ENCODE measurements at regions not wholly inside any gene's neighbourhood (a gene's known extent, or its start where the extent isn't known, plus 50 kb on each side); places are given as distances from the start of the nearest gene placed in this dataset.
"Not testable (repeated sequence)": the region's sequence is repeated elsewhere in the genome, so short reads cannot be mapped to it uniquely, and the experiment has no call there.

GRCh38 chr5:52603778-52604554, 183.8 kb upstream of the ITGA1 start:
- H3K9me3 ChIP-seq (ENCODE audit: control insufficient read depth, insufficient read depth, low read length) = no peaks in the 10 kb centered on the region
- H3K27me3 ChIP-seq (ENCODE audit: control insufficient read depth, insufficient read depth, low read length) = no peaks in the 10 kb centered on the region
- no peaks in the 10 kb centered on the region for H3K36me3 ChIP-seq (ENCODE audit: control insufficient read depth, insufficient read depth, low read length)
- no peaks in the 10 kb centered on the region for H3K4me1 ChIP-seq (ENCODE audit: control insufficient read depth, insufficient read depth, low read length)
- H3K9ac ChIP-seq (ENCODE audit: low read depth, low read length) = no peak overlapping the region
- no peak overlapping the region for H3K4me3 ChIP-seq (ENCODE audit: low read depth, low read length)
- no peak overlapping the region for H3K27ac ChIP-seq (ENCODE audit: low read depth, low read length)

DNA sequence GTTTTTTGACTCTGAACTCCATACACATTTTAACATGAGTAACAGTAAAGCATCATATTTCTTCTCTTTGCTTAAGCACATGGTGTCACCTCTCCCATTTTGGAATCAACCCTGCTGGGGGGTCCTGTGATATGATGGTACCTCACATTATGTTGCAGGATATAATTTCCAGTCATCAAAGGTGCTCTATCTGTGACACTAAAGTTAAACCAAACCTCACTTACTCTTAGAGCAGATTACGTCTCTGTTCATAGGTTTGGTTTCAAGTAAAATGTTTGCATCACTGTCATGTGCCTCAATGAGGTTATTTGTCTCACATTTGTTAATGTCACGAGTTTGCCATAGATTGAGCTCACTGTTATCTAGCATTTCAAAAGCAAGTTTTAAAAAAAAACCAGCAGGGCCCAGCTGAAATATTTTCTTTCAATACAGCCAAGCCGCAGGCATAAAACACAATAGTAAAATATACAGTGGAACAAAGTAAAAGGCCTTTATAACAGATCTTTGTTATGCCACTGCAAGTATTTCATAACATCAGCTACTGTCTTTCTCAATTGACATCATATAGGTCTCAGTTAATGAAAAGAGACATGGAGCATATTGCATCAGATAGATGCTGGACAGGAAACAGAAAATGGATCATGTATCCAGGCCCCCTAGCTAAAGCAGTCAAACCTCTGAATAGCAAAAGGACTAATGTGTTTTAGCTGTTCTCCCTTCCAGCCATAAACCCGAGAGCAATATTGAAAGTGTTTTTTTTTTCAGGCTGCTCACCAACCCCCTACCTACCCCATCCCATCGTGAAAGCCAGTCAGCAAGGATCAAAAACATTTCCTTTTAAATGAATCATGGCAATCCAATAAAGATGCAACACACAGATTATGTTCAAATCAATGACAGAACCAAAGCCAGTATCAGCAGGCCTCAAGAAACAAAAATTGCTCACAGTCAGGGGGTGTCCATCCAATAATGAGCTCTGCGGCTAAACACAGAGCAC, 182.1 kb upstream of the ITGA1 start:
- Histone ChIP-seq H3K27ac (ENCODE audit: low read depth, low read length) (no peak overlapping the region), H3K9me3 (ENCODE audit: control insufficient read depth, insufficient read depth, low read length) (no peaks in the 10 kb centered on the region), H3K27me3 (ENCODE audit: control insufficient read depth, insufficient read depth, low read length) (no peaks in the 10 kb centered on the region), H3K36me3 (ENCODE audit: control insufficient read depth, insufficient read depth, low read length) (no peaks in the 10 kb centered on the region), H3K4me3 (ENCODE audit: low read depth, low read length) (no peak overlapping the region), H3K4me1 (ENCODE audit: control insufficient read depth, insufficient read depth, low read length) (no peaks in the 10 kb centered on the region), H3K9ac (ENCODE audit: low read depth, low read length) (no peak overlapping the region)

GRCh38 chr5:52607227-52607824, 180.4 kb upstream of the ITGA1 start:
- Histone ChIP-seq H3K4me3 (ENCODE audit: low read depth, low read length) (no peak overlapping the region), H3K9me3 (ENCODE audit: control insufficient read depth, insufficient read depth, low read length) (no peaks in the 10 kb centered on the region), H3K27me3 (ENCODE audit: control insufficient read depth, insufficient read depth, low read length) (no peaks in the 10 kb centered on the region), H3K4me1 (ENCODE audit: control insufficient read depth, insufficient read depth, low read length) (no peaks in the 10 kb centered on the region), H3K36me3 (ENCODE audit: control insufficient read depth, insufficient read depth, low read length) (no peaks in the 10 kb centered on the region), H3K9ac (ENCODE audit: low read depth, low read length) (no peak overlapping the region), H3K27ac (ENCODE audit: low read depth, low read length) (no peak overlapping the region)

GRCh38 chr5:52620315-52620714, 167.4 kb upstream of the ITGA1 start:
- no peaks in the 10 kb centered on the region for H3K27me3 ChIP-seq (ENCODE audit: control insufficient read depth, insufficient read depth, low read length)
- no peak overlapping the region for H3K4me3 ChIP-seq (ENCODE audit: low read depth, low read length)
- H3K27ac ChIP-seq (ENCODE audit: low read depth, low read length) = no peak overlapping the region
- H3K9ac ChIP-seq (ENCODE audit: low read depth, low read length) = no peak overlapping the region
- no peaks in the 10 kb centered on the region for H3K4me1 ChIP-seq (ENCODE audit: control insufficient read depth, insufficient read depth, low read length)
- no peaks in the 10 kb centered on the region for H3K9me3 ChIP-seq (ENCODE audit: control insufficient read depth, insufficient read depth, low read length)
- no peaks in the 10 kb centered on the region for H3K36me3 ChIP-seq (ENCODE audit: control insufficient read depth, insufficient read depth, low read length)

- H3K36me3 ChIP-seq (ENCODE audit: control insufficient read depth, insufficient read depth, low read length) = no peaks in the 10 kb centered on the region
- H3K27me3 ChIP-seq (ENCODE audit: control insufficient read depth, insufficient read depth, low read length) = no peaks in the 10 kb centered on the region
- H3K4me1 ChIP-seq (ENCODE audit: control insufficient read depth, insufficient read depth, low read length) = no peaks in the 10 kb centered on the region
- no peaks in the 10 kb centered on the region for H3K9me3 ChIP-seq (ENCODE audit: control insufficient read depth, insufficient read depth, low read length)
- no peak overlapping the region for H3K27ac ChIP-seq (ENCODE audit: low read depth, low read length)
- H3K4me3 ChIP-seq (ENCODE audit: low read depth, low read length) = no peak overlapping the region
- H3K9ac ChIP-seq (ENCODE audit: low read depth, low read length) = no peak overlapping the region
Measured at GRCh38 chr5:52623291-52623690, 164.4 kb upstream of the ITGA1 start.

GRCh38 chr5:52624291-52624690, 163.4 kb upstream of the ITGA1 start:
- Histone ChIP-seq H3K27ac (ENCODE audit: low read depth, low read length) (no peak overlapping the region), H3K36me3 (ENCODE audit: control insufficient read depth, insufficient read depth, low read length) (no peaks in the 10 kb centered on the region), H3K9me3 (ENCODE audit: control insufficient read depth, insufficient read depth, low read length) (no peaks in the 10 kb centered on the region), H3K4me1 (ENCODE audit: control insufficient read depth, insufficient read depth, low read length) (no peaks in the 10 kb centered on the region), H3K9ac (ENCODE audit: low read depth, low read length) (no peak overlapping the region), H3K4me3 (ENCODE audit: low read depth, low read length) (no peak overlapping the region), H3K27me3 (ENCODE audit: control insufficient read depth, insufficient read depth, low read length) (no peaks in the 10 kb centered on the region)

DNA sequence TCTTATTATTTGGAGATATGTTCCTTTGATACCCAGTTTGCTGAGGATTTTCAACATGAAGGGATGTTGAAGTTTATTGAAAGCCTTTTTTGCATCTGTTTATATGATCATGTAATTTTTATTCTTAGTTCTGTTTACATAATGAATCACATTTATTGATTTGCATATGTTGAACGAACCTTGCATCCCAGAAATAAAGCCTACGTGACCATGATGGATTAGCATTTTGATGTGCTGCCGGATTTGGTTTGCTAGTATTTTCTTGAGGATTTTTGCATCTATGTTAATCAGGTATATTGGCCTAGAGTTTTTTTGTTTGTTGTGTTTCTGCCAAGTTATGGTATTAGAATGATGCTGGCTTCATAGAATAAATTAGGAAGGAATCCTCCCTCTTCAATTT, 161.4 kb upstream of the ITGA1 start:
- Histone ChIP-seq H3K9me3 (ENCODE audit: control insufficient read depth, insufficient read depth, low read length) (no peaks in the 10 kb centered on the region), H3K27ac (ENCODE audit: low read depth, low read length) (no peak overlapping the region), H3K4me3 (ENCODE audit: low read depth, low read length) (no peak overlapping the region), H3K36me3 (ENCODE audit: control insufficient read depth, insufficient read depth, low read length) (no peaks in the 10 kb centered on the region), H3K4me1 (ENCODE audit: control insufficient read depth, insufficient read depth, low read length) (no peaks in the 10 kb centered on the region), H3K9ac (ENCODE audit: low read depth, low read length) (no peak overlapping the region), H3K27me3 (ENCODE audit: control insufficient read depth, insufficient read depth, low read length) (no peaks in the 10 kb centered on the region)

DNA sequence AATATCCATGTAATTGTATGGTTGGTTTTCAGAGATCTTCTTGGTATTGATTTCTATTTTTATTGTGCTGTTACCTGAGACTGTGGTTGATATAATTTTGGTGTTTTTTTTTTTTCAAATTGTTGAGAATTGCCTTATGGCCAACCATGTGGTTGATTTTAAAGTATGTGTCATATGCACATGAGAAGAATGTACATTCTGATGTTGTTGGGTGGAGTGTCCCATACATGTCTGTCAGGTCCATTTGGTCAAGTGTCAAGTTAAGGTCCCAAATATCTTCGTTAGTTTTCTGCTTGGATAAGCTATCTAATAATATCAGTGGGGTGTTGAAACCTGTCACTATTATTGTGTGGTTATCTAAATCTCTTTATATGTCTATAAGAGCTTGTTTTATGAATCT, 160.0 kb upstream of the ITGA1 start:
- no peaks in the 10 kb centered on the region for H3K9me3 ChIP-seq (ENCODE audit: control insufficient read depth, insufficient read depth, low read length)
- no peak overlapping the region for H3K4me3 ChIP-seq (ENCODE audit: low read depth, low read length)
- H3K27me3 ChIP-seq (ENCODE audit: control insufficient read depth, insufficient read depth, low read length) = no peaks in the 10 kb centered on the region
- H3K4me1 ChIP-seq (ENCODE audit: control insufficient read depth, insufficient read depth, low read length) = no peaks in the 10 kb centered on the region
- no peaks in the 10 kb centered on the region for H3K36me3 ChIP-seq (ENCODE audit: control insufficient read depth, insufficient read depth, low read length)
- H3K9ac ChIP-seq (ENCODE audit: low read depth, low read length) = no peak overlapping the region
- H3K27ac ChIP-seq (ENCODE audit: low read depth, low read length) = no peak overlapping the region

DNA sequence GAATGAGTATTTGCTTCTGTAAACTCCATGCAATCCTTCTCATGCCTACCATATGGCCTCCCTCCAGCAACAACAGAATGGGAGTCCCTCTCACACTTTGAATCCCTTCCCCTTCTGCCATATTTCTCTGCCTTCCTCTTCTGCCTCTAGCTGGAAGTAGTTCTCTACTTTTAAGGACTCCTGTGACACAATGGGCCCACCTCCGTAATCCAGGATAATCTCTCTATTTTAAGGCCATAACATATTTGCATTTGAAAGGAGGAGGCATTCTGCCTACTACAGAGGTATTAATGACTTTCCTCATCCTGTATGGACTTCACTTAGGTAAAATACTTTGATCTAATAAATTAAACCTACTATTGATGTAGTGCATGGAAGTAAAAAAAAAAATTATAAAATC, 155.4 kb upstream of the ITGA1 start:
- no peak overlapping the region for H3K27ac ChIP-seq (ENCODE audit: low read depth, low read length)
- H3K9me3 ChIP-seq (ENCODE audit: control insufficient read depth, insufficient read depth, low read length) = no peaks in the 10 kb centered on the region
- no peaks in the 10 kb centered on the region for H3K4me1 ChIP-seq (ENCODE audit: control insufficient read depth, insufficient read depth, low read length)
- no peaks in the 10 kb centered on the region for H3K27me3 ChIP-seq (ENCODE audit: control insufficient read depth, insufficient read depth, low read length)
- H3K9ac ChIP-seq (ENCODE audit: low read depth, low read length) = no peak overlapping the region
- no peaks in the 10 kb centered on the region for H3K36me3 ChIP-seq (ENCODE audit: control insufficient read depth, insufficient read depth, low read length)
- no peak overlapping the region for H3K4me3 ChIP-seq (ENCODE audit: low read depth, low read length)

DNA sequence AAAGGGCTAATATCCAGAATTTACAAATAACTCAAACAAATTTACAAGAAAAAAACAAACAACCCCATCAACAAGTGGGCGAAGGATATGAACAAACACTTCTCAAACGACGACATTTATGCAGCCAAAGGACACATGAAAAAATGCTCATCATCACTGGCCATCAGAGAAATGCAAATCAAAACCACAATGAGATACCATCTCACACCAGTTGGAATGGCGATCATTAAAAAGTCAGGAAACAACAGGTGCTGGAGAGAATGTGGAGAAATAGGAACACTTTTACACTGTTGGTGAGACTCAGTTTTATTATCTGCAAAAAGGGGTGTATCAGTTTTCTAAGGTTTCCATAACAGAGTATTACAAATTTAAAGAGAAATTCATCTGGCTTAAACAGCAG, 153.5 kb upstream of the ITGA1 start:
- H3K4me1 ChIP-seq (ENCODE audit: control insufficient read depth, insufficient read depth, low read length); H3K9me3 ChIP-seq (ENCODE audit: control insufficient read depth, insufficient read depth, low read length); H3K9ac ChIP-seq (ENCODE audit: low read depth, low read length); H3K36me3 ChIP-seq (ENCODE audit: control insufficient read depth, insufficient read depth, low read length); H3K27me3 ChIP-seq (ENCODE audit: control insufficient read depth, insufficient read depth, low read length); H3K4me3 ChIP-seq (ENCODE audit: low read depth, low read length); H3K27ac ChIP-seq (ENCODE audit: low read depth, low read length): not testable (repeated sequence)

- no peaks in the 10 kb centered on the region for H3K36me3 ChIP-seq (ENCODE audit: control insufficient read depth, insufficient read depth, low read length)
- peaks cover 9% of the 10 kb centered on the region for H3K9me3 ChIP-seq (ENCODE audit: control insufficient read depth, insufficient read depth, low read length)
- H3K27me3 ChIP-seq (ENCODE audit: control insufficient read depth, insufficient read depth, low read length) = no peaks in the 10 kb centered on the region
- H3K27ac ChIP-seq (ENCODE audit: low read depth, low read length) = no peak overlapping the region
- no peak overlapping the region for H3K4me3 ChIP-seq (ENCODE audit: low read depth, low read length)
- no peaks in the 10 kb centered on the region for H3K4me1 ChIP-seq (ENCODE audit: control insufficient read depth, insufficient read depth, low read length)
- H3K9ac ChIP-seq (ENCODE audit: low read depth, low read length) = no peak overlapping the region
Measured at GRCh38 chr5:52638732-52639131, 149.0 kb upstream of the ITGA1 start.

All from HUES48 (cell line).